Loucy (cell line): ENCODE measurements at regions not wholly inside any gene's neighbourhood (a gene's known extent, or its start where the extent isn't known, plus 50 kb on each side); places are given as distances from the start of the nearest gene placed in this dataset.

Experiments
- H2AFZ ChIP-seq: fragments of 200-600 bp; sonication (generic); 2 replicates; pipeline ENCODE4 v1.6.0; 2016; ENCODE audit warnings: antibody characterized with exemption, mild to moderate bottlenecking, low read length, moderate library complexity
- H3F3A ChIP-seq: fragments of 200-600 bp; 2 replicates; pipeline ENCODE4 v1.6.0; 2016; ENCODE audit warnings: antibody characterized with exemption, low read depth, mild to moderate bottlenecking
- H3K27me3 ChIP-seq: fragments of 200-600 bp; sonication (generic); 2 replicates; pipeline ENCODE4 v1.6.1; 2014; ENCODE audit warnings: low read length, mild to moderate bottlenecking; ENCODE audit not compliant: insufficient read depth, poor library complexity, severe bottlenecking
- H3K36me3 ChIP-seq: fragments of 200-600 bp; sonication (generic); 2 replicates; pipeline ENCODE4 v1.6.1; 2016; ENCODE audit warnings: low read length; ENCODE audit not compliant: insufficient read depth
- H3K4me1 ChIP-seq: fragments of 200-600 bp; sonication (generic); 2 replicates; pipeline ENCODE4 v1.5.1; 2014; ENCODE audit warnings: low read length, mild to moderate bottlenecking; ENCODE audit not compliant: insufficient read depth, poor library complexity, severe bottlenecking
- H3K4me2 ChIP-seq: fragments of 200-600 bp; sonication (generic); 2 replicates; pipeline ENCODE4 v1.6.0; 2014; ENCODE audit warnings: antibody characterized with exemption, low read length, low read depth, mild to moderate bottlenecking; ENCODE audit not compliant: poor library complexity, severe bottlenecking
- H3K4me3 ChIP-seq: fragments of 200-600 bp; sonication (generic); 2 replicates; pipeline ENCODE4 v1.5.1; 2014; ENCODE audit warnings: low read length, mild to moderate bottlenecking, mixed read lengths; ENCODE audit not compliant: poor library complexity, severe bottlenecking
- H3K79me2 ChIP-seq: fragments of 200-600 bp; sonication (generic); 2 replicates; pipeline ENCODE4 v1.6.1; 2014; ENCODE audit warnings: low read length; ENCODE audit not compliant: insufficient read depth
- H3K9ac ChIP-seq: fragments of 200-600 bp; sonication (generic); 2 replicates; pipeline ENCODE4 v1.6.0; 2014; ENCODE audit warnings: mild to moderate bottlenecking, low read depth, low read length, moderate library complexity; ENCODE audit not compliant: poor library complexity, severe bottlenecking
- H3K9me2 ChIP-seq: fragments of 200-600 bp; sonication (generic); replicated peaks from 2 replicates; pipeline ENCODE4 v1.6.1; 2016; ENCODE audit warnings: low read depth, low read length, mixed read lengths
- H3K9me3 ChIP-seq: fragments of 200-600 bp; sonication (generic); 2 replicates; pipeline ENCODE4 v1.6.1; 2014; ENCODE audit warnings: mild to moderate bottlenecking, antibody characterized with exemption, low read length, low read depth; ENCODE audit not compliant: insufficient read depth
- H4K20me1 ChIP-seq: fragments of 200-600 bp; sonication (generic); 2 replicates; pipeline ENCODE4 v1.6.0; 2014; ENCODE audit warnings: antibody characterized with exemption, low read length, mild to moderate bottlenecking; ENCODE audit not compliant: insufficient read depth, poor library complexity, severe bottlenecking
- EZH2phosphoT487 ChIP-seq: fragments of 200-600 bp; IDR thresholded peaks from 2 replicates; pipeline ENCODE4 v1.6.1; 2018; ENCODE audit warnings: antibody characterized with exemption, mild to moderate bottlenecking, moderate library complexity, borderline replicate concordance
- TF ChIP-seq, protein P1 (sequence below): fragments of 200-600 bp; sonication (generic); conservative IDR thresholded peaks from 2 replicates; pipeline ENCODE4 v1.5.1; 2014; ENCODE audit warnings: mild to moderate bottlenecking, antibody characterized with exemption, low read length

DNA sequence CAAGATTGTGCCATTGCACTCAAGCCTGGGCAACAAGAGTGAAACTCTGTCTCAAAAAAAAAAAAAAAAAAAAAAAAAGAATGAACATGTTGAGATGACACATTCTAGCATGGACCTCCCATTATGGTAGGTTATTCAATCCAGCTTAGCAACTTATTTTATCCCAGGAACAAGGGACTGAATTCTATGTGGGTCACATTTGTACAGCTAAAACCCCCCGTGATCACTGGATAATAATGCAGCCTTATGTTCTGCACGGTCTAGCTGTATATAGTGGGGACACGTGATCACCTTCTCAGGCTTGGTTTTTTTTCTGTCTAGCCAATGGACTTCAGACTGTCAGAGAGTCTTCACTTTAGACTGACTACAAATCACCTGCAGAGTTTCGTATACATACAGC, 115.2 kb upstream of the FRG1 start:
- TF ChIP-seq, protein P1, sequence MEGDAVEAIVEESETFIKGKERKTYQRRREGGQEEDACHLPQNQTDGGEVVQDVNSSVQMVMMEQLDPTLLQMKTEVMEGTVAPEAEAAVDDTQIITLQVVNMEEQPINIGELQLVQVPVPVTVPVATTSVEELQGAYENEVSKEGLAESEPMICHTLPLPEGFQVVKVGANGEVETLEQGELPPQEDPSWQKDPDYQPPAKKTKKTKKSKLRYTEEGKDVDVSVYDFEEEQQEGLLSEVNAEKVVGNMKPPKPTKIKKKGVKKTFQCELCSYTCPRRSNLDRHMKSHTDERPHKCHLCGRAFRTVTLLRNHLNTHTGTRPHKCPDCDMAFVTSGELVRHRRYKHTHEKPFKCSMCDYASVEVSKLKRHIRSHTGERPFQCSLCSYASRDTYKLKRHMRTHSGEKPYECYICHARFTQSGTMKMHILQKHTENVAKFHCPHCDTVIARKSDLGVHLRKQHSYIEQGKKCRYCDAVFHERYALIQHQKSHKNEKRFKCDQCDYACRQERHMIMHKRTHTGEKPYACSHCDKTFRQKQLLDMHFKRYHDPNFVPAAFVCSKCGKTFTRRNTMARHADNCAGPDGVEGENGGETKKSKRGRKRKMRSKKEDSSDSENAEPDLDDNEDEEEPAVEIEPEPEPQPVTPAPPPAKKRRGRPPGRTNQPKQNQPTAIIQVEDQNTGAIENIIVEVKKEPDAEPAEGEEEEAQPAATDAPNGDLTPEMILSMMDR, result no peak
- no peak for TF ChIP-seq EZH2phosphoT487
- Histone ChIP-seq H3K79me2 (no peaks in the 10 kb centered on the region), H3F3A (no peaks in the 10 kb centered on the region)

DNA sequence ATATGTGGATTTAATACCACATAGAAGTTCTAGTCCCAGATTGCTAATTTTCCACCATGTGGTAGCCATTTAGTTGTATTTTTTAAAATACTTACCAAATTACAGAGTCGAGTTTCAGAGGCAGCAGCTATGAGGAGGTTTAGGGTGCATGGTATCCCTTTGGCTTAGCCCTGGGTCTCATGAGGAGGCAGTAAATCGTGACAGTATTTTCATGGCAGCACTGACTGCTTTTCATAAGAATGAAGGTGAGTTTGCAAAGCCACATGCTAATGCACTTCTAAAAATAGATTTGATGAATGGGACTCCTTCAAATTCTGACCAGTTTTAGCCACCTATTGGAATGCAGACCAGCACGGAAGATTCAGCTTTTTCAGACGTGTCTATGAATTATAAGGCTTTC, 114.0 kb upstream of the FRG1 start:
- Histone ChIP-seq H3F3A (no peaks in the 10 kb centered on the region), H3K9ac (no peak overlapping the region), H3K9me2 (no peaks in the 10 kb centered on the region), H3K36me3 (no peaks in the 10 kb centered on the region), H3K79me2 (no peaks in the 10 kb centered on the region), H4K20me1 (no peaks in the 10 kb centered on the region), H3K9me3 (peaks cover 15% of the 10 kb centered on the region; the same call in 1 of the 2 replicates), H2AFZ (no peak overlapping the region), H3K4me2 (no peak overlapping the region), H3K27me3 (no peaks in the 10 kb centered on the region), H3K4me3 (no peak overlapping the region), H3K4me1 (no peaks in the 10 kb centered on the region)
- TF ChIP-seq, protein P1, result no peak
- no peak for TF ChIP-seq EZH2phosphoT487

More for the DNA sequence above, 115.2 kb upstream of the FRG1 start:
- no peak overlapping the region for H3K9ac ChIP-seq
- peaks cover 15% of the 10 kb centered on the region; the same call in 1 of the 2 replicates for H3K9me3 ChIP-seq
- no peak overlapping the region for H3K4me2 ChIP-seq
- H3K36me3 ChIP-seq, result no peaks in the 10 kb centered on the region
- no peaks in the 10 kb centered on the region for H3K9me2 ChIP-seq
- H3K4me3 ChIP-seq, result no peak overlapping the region
- no peaks in the 10 kb centered on the region for H4K20me1 ChIP-seq
- no peaks in the 10 kb centered on the region for H3K27me3 ChIP-seq
- H2AFZ ChIP-seq, result no peak overlapping the region
- no peaks in the 10 kb centered on the region for H3K4me1 ChIP-seq

DNA sequence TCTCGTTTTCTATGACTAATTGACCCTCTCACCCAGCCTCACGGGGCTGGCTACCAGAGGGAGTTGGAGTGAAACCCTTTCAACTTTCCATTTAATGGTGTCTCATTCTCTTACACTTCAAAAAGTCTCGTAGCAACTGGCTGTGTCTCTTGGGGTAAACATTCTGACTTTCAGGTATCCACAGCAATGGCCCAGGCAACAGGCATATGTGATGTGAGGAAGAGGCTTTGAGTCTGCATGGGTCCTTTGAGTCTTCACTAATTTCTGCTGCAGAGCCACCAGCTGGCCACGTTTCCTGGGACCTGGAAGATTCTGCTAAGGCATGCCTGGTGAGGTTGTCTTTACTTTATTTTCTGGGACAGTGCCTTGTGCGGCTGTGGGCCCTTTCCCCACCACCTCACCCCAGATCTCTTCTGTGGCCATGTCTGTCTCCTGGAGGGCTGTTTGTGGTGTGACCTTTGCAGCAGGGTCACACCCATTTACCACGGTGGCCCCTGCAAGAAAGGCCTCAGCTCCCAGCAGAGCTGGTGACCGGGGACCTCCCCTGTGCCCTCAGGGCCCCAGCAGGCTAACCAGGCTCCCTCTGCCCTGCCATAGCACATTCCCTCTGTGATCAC, 112.5 kb upstream of the FRG1 start:
- Histone ChIP-seq H3K9me3 (peaks cover 19% of the 10 kb centered on the region; the same call in 1 of the 2 replicates), H3K9me2 (no peaks in the 10 kb centered on the region), H2AFZ (no peak overlapping the region), H3K27me3 (no peaks in the 10 kb centered on the region), H3K36me3 (no peaks in the 10 kb centered on the region), H3K9ac (no peak overlapping the region), H4K20me1 (no peaks in the 10 kb centered on the region), H3K4me2 (no peak overlapping the region), H3K4me1 (no peaks in the 10 kb centered on the region), H3K4me3 (no peak overlapping the region), H3F3A (no peaks in the 10 kb centered on the region), H3K79me2 (no peaks in the 10 kb centered on the region)
- no peak for TF ChIP-seq EZH2phosphoT487
- TF ChIP-seq, protein P1, result no peak
